ENCODE measurements at regions not wholly inside any gene's neighbourhood (a gene's known extent, or its start where the extent isn't known, plus 50 kb on each side); places are given as distances from the start of the nearest gene placed in this dataset.

DNA sequence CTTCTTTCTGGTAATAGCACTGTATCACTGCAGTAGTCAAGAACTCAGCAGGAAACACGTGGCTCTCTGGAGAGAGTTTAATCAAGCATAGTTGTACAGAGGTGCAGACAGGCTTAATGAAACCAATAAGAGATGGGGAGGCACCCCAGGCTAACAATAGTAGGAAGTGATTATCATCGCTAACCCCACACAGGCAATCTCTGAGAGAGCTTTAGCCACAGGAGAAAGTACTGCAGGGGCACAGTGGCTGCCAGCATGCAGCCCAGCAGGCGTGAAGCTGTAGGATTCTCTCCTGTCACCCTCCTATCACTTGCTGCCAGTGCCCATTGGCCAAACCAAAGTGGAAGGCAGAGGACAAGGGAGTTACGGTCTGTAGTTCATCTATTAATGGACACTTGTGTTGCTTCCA lies 450.0 kb upstream of the RASGEF1B start:
- no peak for DNase-seq

DNA sequence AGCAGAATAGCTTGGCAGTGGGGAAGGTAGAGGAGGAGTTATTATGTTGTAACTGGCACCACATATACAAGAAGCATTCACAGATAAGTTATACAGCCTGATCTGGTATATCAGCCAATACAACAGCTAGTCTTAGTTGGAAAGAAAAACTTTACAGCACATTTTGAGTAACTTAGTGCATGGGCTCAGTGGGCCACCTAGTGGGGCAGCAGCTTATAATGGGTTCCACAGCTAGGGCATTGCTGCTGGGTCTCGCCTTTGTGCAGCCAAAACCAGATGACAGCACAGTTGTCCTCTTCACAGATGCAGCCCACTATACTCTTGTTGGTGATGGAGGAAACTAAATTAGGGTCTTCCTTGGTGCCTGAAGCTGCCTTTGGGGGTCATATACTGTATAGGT lies 448.1 kb upstream of the RASGEF1B start:
- no peak for DNase-seq

DNA sequence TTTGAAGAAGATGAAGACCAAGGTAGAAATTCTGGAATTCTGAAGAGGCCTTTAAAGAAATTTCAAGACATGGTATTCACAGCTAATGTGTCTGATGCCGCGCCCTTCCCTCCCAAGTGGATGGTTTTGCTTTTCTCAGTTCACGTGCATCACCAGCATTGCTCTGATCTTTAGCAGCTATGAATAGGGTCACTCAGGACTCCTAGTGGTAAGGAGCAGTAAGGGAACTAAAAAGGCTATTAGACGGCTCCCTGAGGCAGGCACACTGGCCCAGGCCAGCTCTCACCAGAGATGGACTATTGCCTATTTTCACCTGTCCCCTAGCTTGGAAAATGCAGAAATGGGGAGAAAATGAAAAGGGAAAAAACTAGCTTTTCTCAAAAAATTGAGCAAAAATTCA lies 447.5 kb upstream of the RASGEF1B start:
- no peak for DNase-seq

DNA sequence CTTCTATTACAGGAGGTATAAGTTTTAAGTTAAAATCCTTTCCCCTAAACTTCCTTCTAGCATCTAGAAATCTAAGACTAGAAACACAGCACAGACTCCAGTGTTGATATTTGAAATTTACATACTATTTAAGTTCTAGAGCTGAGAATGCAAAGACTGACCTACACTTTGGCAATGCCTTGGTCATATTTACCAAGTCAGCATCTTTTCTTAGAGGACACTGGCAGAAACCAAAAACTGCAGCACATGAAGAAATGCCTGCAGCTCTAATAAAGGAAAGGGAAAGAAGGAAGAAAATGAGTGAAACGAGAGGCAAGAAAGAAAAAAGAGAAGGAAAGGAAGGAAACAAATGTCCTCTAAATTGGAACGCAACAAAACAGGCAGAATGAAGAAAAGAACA lies 443.7 kb upstream of the RASGEF1B start:
- DNase-seq: no peak

DNA sequence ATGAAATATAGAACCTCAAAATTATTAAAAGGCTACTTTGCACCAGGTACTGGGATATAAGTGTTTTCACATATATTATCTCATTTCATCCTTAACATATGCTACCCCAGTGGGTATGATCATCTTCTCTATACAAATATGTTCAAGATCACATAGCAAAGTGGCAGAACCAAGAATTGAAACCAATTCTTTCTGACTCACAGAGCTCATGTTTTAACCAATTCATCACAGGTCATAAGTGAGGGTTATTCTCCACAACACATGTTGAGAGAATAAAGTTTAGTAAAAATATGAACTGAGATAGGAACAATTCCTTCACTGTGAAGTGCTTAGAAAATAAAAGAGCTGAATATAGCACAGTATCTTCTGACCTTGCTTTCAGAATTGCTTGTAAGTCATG lies 442.9 kb upstream of the RASGEF1B start:
- DNase-seq: no peak

DNA sequence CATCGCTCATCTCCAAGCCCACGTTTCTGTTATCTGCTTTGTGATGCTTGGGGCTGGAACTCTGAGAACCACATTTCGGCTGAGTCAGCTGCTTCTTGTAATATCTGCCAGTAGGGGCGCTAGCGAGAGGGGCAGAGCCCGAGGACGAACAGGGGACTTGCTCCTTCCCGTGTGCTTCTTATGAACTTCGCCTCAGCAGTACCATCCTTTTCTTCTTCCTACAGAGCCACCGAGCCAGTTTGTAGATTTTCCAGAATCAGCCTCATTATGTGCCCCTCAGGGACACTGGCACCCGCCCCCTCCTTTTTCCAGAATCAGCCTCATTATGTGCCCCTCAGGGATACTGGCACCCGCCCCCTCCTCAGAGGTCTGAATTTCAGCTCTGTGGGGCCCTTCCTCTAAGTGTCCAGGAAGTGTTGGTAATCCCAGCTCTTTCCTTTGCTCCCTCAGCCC lies 441.7 kb upstream of the RASGEF1B start:
- peak; percentile 20 for DNase-seq

GRCh38 chr4:81912376-81913030 lies 440.8 kb upstream of the RASGEF1B start:
- no peak for DNase-seq

- no peak for DNase-seq
Measured at GRCh38 chr4:81906905-81907304, 435.2 kb upstream of the RASGEF1B start.

DNA sequence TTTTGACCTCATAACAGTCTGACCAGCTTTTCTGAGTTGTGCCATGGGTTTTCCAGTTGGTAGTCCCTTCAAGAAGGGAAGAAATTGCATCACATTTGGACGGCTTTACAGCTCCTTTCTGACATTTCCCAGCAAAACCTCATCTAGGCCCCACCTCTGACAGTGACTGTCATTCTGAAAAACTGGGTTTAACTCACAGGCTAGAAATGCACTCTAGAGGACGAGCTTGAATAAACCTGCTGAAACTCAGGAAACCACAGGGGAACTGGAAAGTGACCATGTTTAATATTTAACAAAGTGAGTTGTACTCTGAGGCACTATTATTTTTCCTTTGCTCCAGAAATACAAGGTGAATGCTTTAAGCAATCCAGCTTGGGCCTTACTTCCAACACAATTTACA lies 434.3 kb upstream of the RASGEF1B start:
- no peak for DNase-seq

- DNase-seq: no peak
Measured at GRCh38 chr4:81904121-81904520, 432.4 kb upstream of the RASGEF1B start.

DNA sequence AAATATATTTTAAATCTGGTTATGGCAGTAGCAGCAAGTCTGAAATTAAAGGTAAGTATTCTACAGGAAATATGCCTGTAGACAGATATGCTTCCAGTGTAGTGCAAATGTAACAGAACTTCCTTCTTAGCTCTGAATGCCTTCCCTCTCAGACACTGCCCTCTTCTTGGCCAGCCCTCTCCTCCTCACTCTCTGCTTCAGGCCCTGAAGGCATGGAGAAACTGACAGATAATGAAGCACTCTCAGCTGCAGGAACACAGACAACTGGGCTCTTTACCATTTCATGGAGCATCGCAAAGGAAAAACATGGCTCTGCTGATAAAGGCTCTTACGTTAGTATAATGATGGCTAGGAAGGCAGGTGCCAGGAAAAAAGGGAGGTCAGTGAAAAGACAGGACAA lies 431.5 kb upstream of the RASGEF1B start:
- DNase-seq: no peak

- no peak for DNase-seq
Measured at GRCh38 chr4:81898862-81899504, 427.3 kb upstream of the RASGEF1B start.

DNA sequence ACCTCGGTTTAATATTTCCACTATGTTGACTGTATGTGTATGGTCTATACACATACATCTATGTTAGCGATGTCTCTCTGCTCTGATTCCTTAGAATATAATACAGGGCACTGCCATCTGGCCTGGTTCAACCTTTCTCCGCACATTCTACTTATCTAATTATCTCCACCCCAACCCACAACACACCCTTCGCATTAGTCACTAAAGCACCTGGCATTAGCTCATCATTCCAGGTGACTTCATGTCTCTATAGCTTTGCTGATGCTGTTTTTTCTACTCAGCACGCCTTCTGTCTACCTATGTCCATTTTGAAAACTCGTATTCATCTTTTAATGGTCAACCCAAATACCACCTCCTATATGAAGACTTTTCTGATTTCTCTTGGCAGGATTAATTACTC lies 425.2 kb upstream of the RASGEF1B start:
- no peak for DNase-seq

GRCh38 chr4:81891005-81891996 lies 419.6 kb upstream of the RASGEF1B start:
- DNase-seq: no peak

DNA sequence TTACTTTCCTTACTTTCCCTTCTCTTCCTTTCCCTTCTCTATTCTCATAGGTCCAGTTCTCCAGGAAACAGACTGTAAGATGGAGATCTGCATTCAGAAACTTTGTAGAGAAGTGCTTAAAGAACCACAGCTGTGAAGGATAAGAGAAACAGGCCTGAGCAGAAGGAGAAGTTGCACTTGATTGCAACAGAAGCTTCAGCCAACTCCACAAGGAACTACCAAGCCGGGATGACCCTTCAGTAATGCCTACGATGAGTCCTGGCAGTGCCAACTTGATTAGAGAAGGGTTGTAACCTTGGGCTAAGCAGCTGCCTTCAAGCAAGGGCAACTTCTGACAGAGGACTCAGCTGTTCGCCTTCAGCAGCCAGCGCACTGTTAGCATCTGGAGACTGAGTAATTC lies 413.3 kb upstream of the RASGEF1B start:
- no peak for DNase-seq

DNA sequence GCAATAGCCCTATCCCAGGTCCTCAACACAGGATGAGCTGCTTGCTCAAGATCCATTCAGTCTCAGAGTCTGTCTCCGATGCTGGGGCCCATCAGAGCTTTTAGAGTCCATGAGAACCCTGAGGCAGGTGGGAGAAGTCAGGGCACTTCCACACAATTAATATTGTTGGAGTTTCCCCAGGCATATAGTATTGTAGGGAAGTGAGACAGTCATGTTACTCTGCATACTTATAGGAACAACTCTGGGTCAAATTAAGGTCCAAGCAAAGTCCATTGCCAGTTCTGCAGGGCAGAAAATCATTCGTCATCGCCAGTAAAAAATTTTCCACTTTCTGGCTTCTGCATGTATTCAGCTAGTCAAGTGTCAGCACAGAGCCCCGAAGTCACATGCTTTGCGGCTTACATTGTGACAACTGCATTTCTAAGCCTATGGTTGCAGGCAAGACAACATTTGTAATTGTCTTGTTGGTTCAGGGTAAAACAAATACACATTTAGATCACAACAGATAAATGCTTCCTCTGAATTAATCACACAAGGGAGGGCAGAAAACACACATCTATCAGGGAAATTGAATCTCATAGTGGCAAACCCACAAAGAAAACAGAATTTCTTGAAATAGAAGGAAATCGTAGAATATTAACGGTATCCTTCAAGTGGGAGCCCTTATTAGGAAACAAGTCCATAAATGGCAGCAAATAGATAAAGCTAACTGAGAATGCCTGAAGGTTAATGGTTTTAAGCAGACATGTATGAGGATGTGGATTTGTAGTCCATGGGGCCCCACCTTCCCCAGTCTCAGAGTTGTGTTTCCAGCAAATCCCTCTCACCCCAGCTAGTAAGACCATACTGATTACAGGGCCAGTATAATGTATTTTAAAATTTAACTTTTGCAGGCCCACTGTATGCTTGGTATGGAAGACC lies 412.1 kb upstream of the RASGEF1B start:
- no peak for DNase-seq

GRCh38 chr4:81883004-81883403 lies 411.3 kb upstream of the RASGEF1B start:
- DNase-seq: no peak

DNA sequence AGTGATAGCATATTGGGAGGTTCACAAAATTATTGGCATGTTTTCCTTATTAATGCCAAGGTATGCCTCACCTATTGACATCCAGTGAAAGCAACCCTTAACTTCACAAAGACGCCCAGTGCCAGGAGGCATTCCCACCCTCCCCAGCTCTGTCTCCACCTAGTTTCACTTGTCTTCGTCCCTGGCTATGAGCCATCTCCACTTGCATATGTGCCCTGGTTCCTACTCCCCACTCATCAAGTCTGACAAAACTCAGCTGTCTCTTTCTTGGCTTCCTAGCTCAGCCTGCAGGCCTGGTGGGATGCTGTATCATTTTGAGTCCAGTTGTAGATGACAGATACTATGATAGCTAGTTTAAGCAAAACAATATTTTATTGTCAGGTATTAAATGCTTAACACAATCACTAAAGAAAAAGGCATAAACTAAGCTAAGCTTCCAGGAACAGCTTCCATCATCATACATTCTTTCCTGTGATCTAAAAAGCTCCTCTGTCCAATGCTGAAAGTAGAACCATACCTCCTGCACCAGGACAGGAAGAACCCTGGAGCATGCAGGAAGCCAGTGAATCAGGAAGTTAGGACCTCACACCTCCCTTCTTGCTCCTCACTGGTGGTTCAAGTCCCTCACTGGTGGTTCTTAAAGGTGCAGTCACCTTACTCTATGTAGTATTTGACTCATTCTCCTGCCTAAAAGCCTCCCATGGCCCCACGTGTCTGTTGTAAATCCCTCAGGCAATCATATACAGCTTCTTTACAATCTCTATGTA lies 410.3 kb upstream of the RASGEF1B start:
- no peak for DNase-seq

DNA sequence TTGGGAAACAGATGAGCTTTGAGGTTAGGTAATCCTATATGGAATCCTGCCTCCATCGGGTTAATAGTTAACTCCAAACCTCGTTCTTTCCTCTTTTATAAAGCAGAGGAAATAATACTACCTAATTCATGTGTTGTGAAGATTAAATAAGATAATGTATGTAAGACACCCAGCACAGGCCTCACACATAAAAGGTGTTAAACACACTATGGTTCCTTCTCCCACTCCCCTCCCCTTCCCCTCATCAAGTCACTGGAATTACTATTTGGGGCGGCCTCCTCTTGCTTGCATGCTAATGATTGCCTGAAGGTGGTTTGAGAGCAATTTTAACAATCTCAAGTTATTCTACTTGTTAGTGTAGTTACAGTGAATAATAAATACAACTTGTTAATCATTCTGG lies 404.4 kb upstream of the RASGEF1B start:
- no peak for DNase-seq

- DNase-seq: no peak
Measured at GRCh38 chr4:81874661-81875515, 403.2 kb upstream of the RASGEF1B start.

DNA sequence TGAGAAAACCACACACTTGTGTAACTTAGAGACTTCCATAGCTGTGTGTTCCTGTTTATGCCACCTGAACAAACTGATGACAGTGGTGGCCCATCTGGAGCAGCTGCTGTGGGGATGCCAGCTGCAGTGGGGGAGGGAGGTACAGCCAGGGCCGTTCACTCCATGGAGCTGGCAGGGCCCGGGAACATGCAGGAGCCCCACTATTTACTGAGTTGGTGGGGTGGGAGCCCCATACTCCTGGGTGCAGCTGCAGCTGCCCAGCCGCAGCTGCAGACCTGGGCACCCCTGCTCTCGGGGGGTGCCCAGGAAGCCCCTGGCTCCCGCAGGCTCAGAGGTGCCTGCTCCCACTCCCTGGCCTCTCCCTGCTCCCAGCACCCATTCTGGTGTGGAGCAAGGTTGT lies 398.6 kb upstream of the RASGEF1B start:
- DNase-seq: no peak
